NT2/D1 (cell line): ENCODE measurements at regions not wholly inside any gene's neighbourhood (a gene's known extent, or its start where the extent isn't known, plus 50 kb on each side); places are given as distances from the start of the nearest gene placed in this dataset.

Experiments
- DNase-seq: peaks from one replicate; pipeline ENCODE4 v3.0.0-alpha.2; 2011; ENCODE audit warnings: low read depth, low spot score
- H3K27me3 ChIP-seq: 2 replicates; pipeline ENCODE4 v1.6.0; 2011; ENCODE audit warnings: mild to moderate bottlenecking; ENCODE audit not compliant: insufficient read length, insufficient read depth
- H3K36me3 ChIP-seq: 2 replicates; pipeline ENCODE4 v1.6.1; 2011; ENCODE audit warnings: mild to moderate bottlenecking, low read length, mixed read lengths; ENCODE audit not compliant: insufficient read depth, insufficient read length
- H3K4me1 ChIP-seq: 2 replicates; pipeline ENCODE4 v1.5.1; 2011; ENCODE audit not compliant: insufficient read depth, insufficient read length
- H3K4me3 ChIP-seq: 2 replicates; pipeline ENCODE4 v1.5.1; 2011; ENCODE audit warnings: low read depth; ENCODE audit not compliant: insufficient read length
- H3K9ac ChIP-seq: 2 replicates; pipeline ENCODE4 v1.6.0; 2011; ENCODE audit warnings: low read depth; ENCODE audit not compliant: insufficient read length
- H3K9me3 ChIP-seq: 2 replicates; pipeline ENCODE4 v1.5.1; 2011; ENCODE audit warnings: mild to moderate bottlenecking, low read length; ENCODE audit not compliant: insufficient read depth
- SUZ12 ChIP-seq: IDR thresholded peaks from 2 replicates; pipeline ENCODE4 v1.6.1; 2011; ENCODE audit not compliant: insufficient read length, insufficient read depth; ENCODE audit errors: extremely low read depth
- YY1 ChIP-seq: IDR thresholded peaks from 2 replicates; pipeline ENCODE4 v1.6.1; 2011; ENCODE audit not compliant: insufficient read length, insufficient read depth
- ZNF274 ChIP-seq: IDR thresholded peaks from 2 replicates; pipeline ENCODE4 v1.6.1; 2011; ENCODE audit warnings: mild to moderate bottlenecking, low read depth, low read length

- H3K36me3 ChIP-seq = no peaks in the 10 kb centered on the region
- TF ChIP-seq SUZ12 = no peak
- no peak for TF ChIP-seq ZNF274
- no peak for TF ChIP-seq YY1
- H3K4me1 ChIP-seq = peaks cover 4% of the 10 kb centered on the region
- H3K9me3 ChIP-seq = no peaks in the 10 kb centered on the region
- H3K4me3 ChIP-seq = no peak overlapping the region
- H3K27me3 ChIP-seq = no peaks in the 10 kb centered on the region
- DNase-seq = no peak
- no peak overlapping the region for H3K9ac ChIP-seq
These were observed 408.8 kb upstream of the C2CD4B start for GRCh38 chr15:62573876-62574275.

- TF ChIP-seq SUZ12 = no peak
- TF ChIP-seq YY1 = no peak
- TF ChIP-seq ZNF274 = no peak
- Histone ChIP-seq H3K9ac (no peak overlapping the region), H3K9me3 (no peaks in the 10 kb centered on the region), H3K4me1 (no peaks in the 10 kb centered on the region), H3K36me3 (peaks cover 2% of the 10 kb centered on the region), H3K27me3 (no peaks in the 10 kb centered on the region), H3K4me3 (no peak overlapping the region)
- no peak for DNase-seq
These were observed 413.5 kb upstream of the C2CD4B start for GRCh38 chr15:62578546-62578945.

GRCh38 chr15:62578960-62579359 is 413.9 kb upstream of the C2CD4B start:
- no peak overlapping the region for H3K9ac ChIP-seq
- peaks cover 2% of the 10 kb centered on the region for H3K36me3 ChIP-seq
- no peaks in the 10 kb centered on the region for H3K27me3 ChIP-seq
- H3K9me3 ChIP-seq = no peaks in the 10 kb centered on the region
- H3K4me3 ChIP-seq = no peak overlapping the region
- no peaks in the 10 kb centered on the region for H3K4me1 ChIP-seq
- DNase-seq = no peak
- TF ChIP-seq YY1 (no peak), ZNF274 (no peak), SUZ12 (no peak)

GRCh38 chr15:62579842-62580241 is 414.8 kb upstream of the C2CD4B start:
- Histone ChIP-seq H3K36me3 (peaks cover 2% of the 10 kb centered on the region), H3K27me3 (no peaks in the 10 kb centered on the region), H3K4me1 (no peaks in the 10 kb centered on the region), H3K9ac (no peak overlapping the region), H3K4me3 (no peak overlapping the region), H3K9me3 (no peaks in the 10 kb centered on the region)
- no peak for DNase-seq
- TF ChIP-seq YY1 = no peak
- TF ChIP-seq ZNF274 = no peak
- no peak for TF ChIP-seq SUZ12

- TF ChIP-seq SUZ12 (no peak), ZNF274 (no peak), YY1 (no peak)
- Histone ChIP-seq H3K9me3 (no peaks in the 10 kb centered on the region), H3K4me3 (no peak overlapping the region), H3K9ac (no peak overlapping the region), H3K4me1 (no peaks in the 10 kb centered on the region), H3K27me3 (no peaks in the 10 kb centered on the region), H3K36me3 (peaks cover 2% of the 10 kb centered on the region)
- DNase-seq = no peak
These were observed 417.5 kb upstream of the C2CD4B start for GRCh38 chr15:62582580-62582979.

GRCh38 chr15:62584301-62585235 is 419.5 kb upstream of the C2CD4B start:
- no peak overlapping the region for H3K9ac ChIP-seq
- H3K9me3 ChIP-seq = no peaks in the 10 kb centered on the region

GRCh38 chr15:62588938-62589670 is 424.0 kb upstream of the C2CD4B start:
- Histone ChIP-seq H3K4me1 (no peaks in the 10 kb centered on the region), H3K27me3 (no peaks in the 10 kb centered on the region), H3K36me3 (no peaks in the 10 kb centered on the region), H3K9ac (no peak overlapping the region), H3K4me3 (no peak overlapping the region), H3K9me3 (no peaks in the 10 kb centered on the region)
- DNase-seq = no peak
- TF ChIP-seq SUZ12 (no peak), YY1 (no peak), ZNF274 (no peak)

More at GRCh38 chr15:62584301-62585235, 419.5 kb upstream of the C2CD4B start:
- DNase-seq = peak; percentile 27
- Histone ChIP-seq H3K27me3 (no peaks in the 10 kb centered on the region), H3K4me3 (no peak overlapping the region), H3K4me1 (no peaks in the 10 kb centered on the region), H3K36me3 (peaks cover under 1% of the 10 kb centered on the region)
- TF ChIP-seq ZNF274 = no peak
- no peak for TF ChIP-seq YY1
- no peak for TF ChIP-seq SUZ12
